ENCODE measurements at regions not wholly inside any gene's neighbourhood (a gene's known extent, or its start where the extent isn't known, plus 50 kb on each side); places are given as distances from the start of the nearest gene placed in this dataset.

- TF ChIP-seq EP300 (IDR thresholded peaks at IDR 0.05) (no peak), POLR2A (IDR thresholded peaks at IDR 0.05) (no peak), CTCF (IDR thresholded peaks at IDR 0.05) (no peak), POLR2AphosphoS5 (IDR thresholded peaks at IDR 0.05) (no peak)
Measured at GRCh38 chr21:29462479-29462878, 163.8 kb downstream of the BACH1 start.

All from suprapubic skin (tissue), 4 donors.